Neural cell (in vitro differentiated cells): ENCODE measurements at regions not wholly inside any gene's neighbourhood (a gene's known extent, or its start where the extent isn't known, plus 50 kb on each side); places are given as distances from the start of the nearest gene placed in this dataset.

ENCODE experiments used
- H2AFZ ChIP-seq: fragments of 200-600, 300-800 bp; sonication (generic), shearing (Covaris generic); 2 replicates; pipeline ENCODE4 v1.6.0; 2014; ENCODE audit warnings: low read depth, mild to moderate bottlenecking, antibody characterized with exemption, low read length, moderate library complexity
- H3F3A ChIP-seq: fragments of 200-600 bp; shearing (Covaris generic); 2 replicates; pipeline ENCODE4 v1.6.1; 2016; ENCODE audit warnings: mild to moderate bottlenecking, moderate library complexity, mixed read lengths, antibody characterized with exemption, low read length; ENCODE audit not compliant: insufficient read depth, poor library complexity, severe bottlenecking
- H3K27ac ChIP-seq: fragments of 200-600, 300-800 bp; sonication (generic), shearing (Covaris generic); 2 replicates; pipeline ENCODE4 v1.5.1; 2014; ENCODE audit warnings: mild to moderate bottlenecking, low read length, moderate library complexity
- H3K27me3 ChIP-seq: fragments of 300-800, 200-600 bp; sonication (generic), shearing (Covaris generic); 2 replicates; pipeline ENCODE4 v1.6.0; 2014; ENCODE audit warnings: mild to moderate bottlenecking, low read depth, low read length, moderate library complexity; ENCODE audit not compliant: insufficient read depth
- H3K36me3 ChIP-seq: fragments of 300-800, 200-600 bp; sonication (generic), shearing (Covaris generic); 2 replicates; pipeline ENCODE4 v1.5.1; 2014; ENCODE audit warnings: mild to moderate bottlenecking, antibody characterized with exemption, low read length, moderate library complexity; ENCODE audit not compliant: insufficient read depth
- H3K4me2 ChIP-seq: fragments of 300-800, 200-600 bp; sonication (generic), shearing (Covaris generic); 2 replicates; pipeline ENCODE4 v1.6.0; 2014; ENCODE audit warnings: mild to moderate bottlenecking, low read length
- H3K4me3 ChIP-seq: fragments of 300-800, 200-600 bp; sonication (generic), shearing (Covaris generic); 2 replicates; pipeline ENCODE4 v1.5.1; 2014; ENCODE audit warnings: mild to moderate bottlenecking, low read length, moderate library complexity
- H3K79me2 ChIP-seq: fragments of 200-600 bp; shearing (Covaris generic); replicated peaks from 2 replicates; pipeline ENCODE4 v1.6.0; 2014; ENCODE audit warnings: mild to moderate bottlenecking, low read length, moderate library complexity; ENCODE audit not compliant: insufficient read depth
- H3K9ac ChIP-seq: fragments of 300-800, 200-600 bp; sonication (generic), shearing (Covaris generic); 2 replicates; pipeline ENCODE4 v1.6.1; 2016; ENCODE audit warnings: mild to moderate bottlenecking, low read length, mixed read lengths
- H3K9me2 ChIP-seq: fragments of 200-600 bp; shearing (Covaris generic); 2 replicates; pipeline ENCODE4 v1.6.1; 2016; ENCODE audit warnings: mild to moderate bottlenecking, low read length, mixed read lengths; ENCODE audit not compliant: insufficient read depth
- H3K9me3 ChIP-seq: fragments of 200-600, 300-800 bp; sonication (generic), shearing (Covaris generic); 2 replicates; pipeline ENCODE4 v1.6.1; 2016; ENCODE audit warnings: mild to moderate bottlenecking, mixed run types, low read length, moderate library complexity, mixed read lengths
- H4K20me1 ChIP-seq: fragments of 200-600 bp; shearing (Covaris generic); 2 replicates; pipeline ENCODE4 v1.6.1; 2016; ENCODE audit warnings: mild to moderate bottlenecking, mixed run types; ENCODE audit not compliant: insufficient read depth
- CTCF ChIP-seq: fragments of 450-650 bp; IDR thresholded peaks from 2 replicates; pipeline ENCODE4 v1.5.1; 2014; ENCODE audit warnings: antibody characterized with exemption, mild to moderate bottlenecking, moderate library complexity; ENCODE audit not compliant: poor library complexity, severe bottlenecking
- EP300 ChIP-seq: fragments of 450-650 bp; conservative IDR thresholded peaks from 2 replicates; pipeline ENCODE4 v1.6.1; 2014; ENCODE audit warnings: antibody characterized with exemption, mild to moderate bottlenecking, moderate library complexity; ENCODE audit not compliant: poor library complexity, severe bottlenecking
- EZH2 ChIP-seq: fragments of 200-600, 300-800 bp; shearing (Covaris generic), sonication (generic); IDR thresholded peaks from 2 replicates; pipeline ENCODE4 v1.6.1; 2014; ENCODE audit warnings: antibody characterized with exemption, low read length, borderline replicate concordance, mild to moderate bottlenecking; ENCODE audit not compliant: insufficient read depth, poor library complexity, severe bottlenecking
- MXI1 ChIP-seq: fragments of 450-650 bp; conservative IDR thresholded peaks from 2 replicates; pipeline ENCODE4 v1.6.1; 2014; ENCODE audit warnings: antibody characterized with exemption, mild to moderate bottlenecking; ENCODE audit not compliant: poor library complexity, severe bottlenecking
- POLR2AphosphoS5 ChIP-seq: IDR thresholded peaks from 2 replicates; pipeline ENCODE4 v1.6.1; 2012
- RAD21 ChIP-seq: fragments of 450-650 bp; conservative IDR thresholded peaks from 2 replicates; pipeline ENCODE4 v1.6.1; 2014; ENCODE audit warnings: antibody characterized with exemption, mild to moderate bottlenecking, moderate library complexity
- REST ChIP-seq: IDR thresholded peaks from 2 replicates; pipeline ENCODE4 v1.6.1; 2012; ENCODE audit warnings: borderline replicate concordance
- SMC3 ChIP-seq: fragments of 450-650 bp; conservative IDR thresholded peaks from 2 replicates; pipeline ENCODE4 v1.6.1; 2014; ENCODE audit warnings: antibody characterized with exemption, mild to moderate bottlenecking, moderate library complexity; ENCODE audit not compliant: poor library complexity
- TAF1 ChIP-seq: IDR thresholded peaks from 2 replicates; pipeline ENCODE4 v1.6.1; 2012; ENCODE audit warnings: low read depth

GRCh38 chr4:14908635-14909034 is 93.6 kb upstream of the CPEB2 start:
- Histone ChIP-seq H3K9ac (no peak overlapping the region), H3K27me3 (no peaks in the 10 kb centered on the region), H3K9me2 (no peaks in the 10 kb centered on the region), H3K4me3 (no peak overlapping the region), H3F3A (no peaks in the 10 kb centered on the region), H3K27ac (no peak overlapping the region), H3K36me3 (no peaks in the 10 kb centered on the region), H3K9me3 (no peaks in the 10 kb centered on the region), H3K79me2 (no peaks in the 10 kb centered on the region), H3K4me2 (no peak overlapping the region), H2AFZ (no peak overlapping the region), H4K20me1 (no peaks in the 10 kb centered on the region)
- no peak for TF ChIP-seq EP300
- no peak for TF ChIP-seq SMC3
- TF ChIP-seq EZH2 = no peak
- no peak for TF ChIP-seq RAD21
- TF ChIP-seq REST = no peak
- TF ChIP-seq CTCF = no peak
- TF ChIP-seq TAF1 = no peak
- TF ChIP-seq MXI1 = no peak
- no peak for TF ChIP-seq POLR2AphosphoS5

- H2AFZ ChIP-seq = no peak overlapping the region
- H3K27me3 ChIP-seq = no peaks in the 10 kb centered on the region
- H3K9me3 ChIP-seq = no peaks in the 10 kb centered on the region
- H3K9me2 ChIP-seq = no peaks in the 10 kb centered on the region
- no peaks in the 10 kb centered on the region for H3K36me3 ChIP-seq
- no peak overlapping the region for H3K27ac ChIP-seq
- H3K79me2 ChIP-seq = no peaks in the 10 kb centered on the region
- H3K4me2 ChIP-seq = no peak overlapping the region
- TF ChIP-seq SMC3 (no peak), RAD21 (no peak), EP300 (no peak), CTCF (no peak), EZH2 (no peak), MXI1 (no peak), TAF1 (no peak), POLR2AphosphoS5 (no peak), REST (no peak)
- no peak overlapping the region for H3K4me3 ChIP-seq
- no peaks in the 10 kb centered on the region for H3F3A ChIP-seq
- no peak overlapping the region for H3K9ac ChIP-seq
- H4K20me1 ChIP-seq = no peaks in the 10 kb centered on the region
Observed at GRCh38 chr4:14910411-14910810, 91.9 kb upstream of the CPEB2 start.
